Panc1 (cell line): ENCODE measurements at regions not wholly inside any gene's neighbourhood (a gene's known extent, or its start where the extent isn't known, plus 50 kb on each side); places are given as distances from the start of the nearest gene placed in this dataset.

Experiments
- ATAC-seq: fragments of 200-7000 bp; cut with Tn5 transposase; 2 replicates; pipeline ENCODE4 v1.9.1; 2020; ENCODE audit warnings: mild to moderate bottlenecking, moderate library complexity
- BruUV-seq: library from RNA; stranded (reverse); fragments of 400-500 nt; replicated peaks from 2 replicates; lab custom pipeline; 2021; lab: Mats Ljungman, UMichigan
- CTCF ChIA-PET: fragments of 300-600 bp; sonication (Branson Sonifier 250); formaldehyde crosslinking; loops from one replicate; lab custom pipeline; 2022; ENCODE audit warnings: antibody characterized with exemption; lab: Charles Lee
- POLR2A ChIA-PET: fragments of 300-600 bp; sonication (Branson Sonifier 250); formaldehyde crosslinking; loops from one replicate; lab custom pipeline; 2022; ENCODE audit warnings: antibody characterized with exemption; lab: Charles Lee
- DNase-seq: peaks from one replicate; pipeline ENCODE4 v3.0.0-alpha.2; 2010; ENCODE audit warnings: low read depth, low spot score
- H3K27ac ChIP-seq: 2 replicates; pipeline ENCODE4 v1.5.1; 2011; ENCODE audit warnings: mild to moderate bottlenecking, low read length, inconsistent platforms
- H3K27me3 ChIP-seq: fragments of 200-500 bp; sonication (Bioruptor generic); 2 replicates; pipeline ENCODE4 v1.6.0; 2014; ENCODE audit warnings: low read length, inconsistent platforms; ENCODE audit not compliant: control insufficient read depth, insufficient read depth
- H3K36me3 ChIP-seq: fragments of 200-500 bp; sonication (Bioruptor generic); 2 replicates; pipeline ENCODE4 v1.5.1; 2014; ENCODE audit warnings: inconsistent platforms, mild to moderate bottlenecking, low read length, moderate library complexity; ENCODE audit not compliant: control insufficient read depth, insufficient read depth
- H3K4me1 ChIP-seq: 2 replicates; pipeline ENCODE4 v1.5.1; 2011; ENCODE audit warnings: inconsistent platforms, mild to moderate bottlenecking, low read length, moderate library complexity; ENCODE audit not compliant: control insufficient read depth, insufficient read depth
- H3K4me3 ChIP-seq, 2 experiments: 2 replicates each; pipeline ENCODE4 v1.5.1; 2011 to 2012; ENCODE audit warnings: low read depth in 2 of 2, low read length in 2 of 2, mild to moderate bottlenecking in 2 of 2, inconsistent platforms in 1 of 2, moderate library complexity in 1 of 2
- H3K9me3 ChIP-seq: fragments of 200-500 bp; sonication (Bioruptor generic); 2 replicates; pipeline ENCODE4 v1.5.1; 2014; ENCODE audit warnings: low read depth, mild to moderate bottlenecking, inconsistent platforms, low read length, moderate library complexity; ENCODE audit not compliant: control insufficient read depth, insufficient read depth
- POLR2AphosphoS5 ChIP-seq: IDR thresholded peaks from 2 replicates; pipeline ENCODE4 v1.6.1; 2012; ENCODE audit warnings: mild to moderate bottlenecking, low read depth, low read length, moderate library complexity
- SIN3A ChIP-seq: IDR thresholded peaks from 2 replicates; pipeline ENCODE4 v1.6.1; 2012; ENCODE audit warnings: low read depth, mild to moderate bottlenecking, low read length, moderate library complexity, borderline replicate concordance; ENCODE audit not compliant: insufficient read depth
- TCF7L2 ChIP-seq: IDR thresholded peaks from 2 replicates; pipeline ENCODE4 v1.6.1; 2011; ENCODE audit warnings: mild to moderate bottlenecking, low read depth, low read length, inconsistent platforms
- in situ Hi-C: cut with HindIII; loops from 2 replicates; pipeline ENCODE4 v1.10.0; 2016; ENCODE audit warnings: low sequenced_read_pairs, low pct_unique_long_range_greater_than_20kb
- intact Hi-C: fragments of 100-400 bp; cut with micrococcal nuclease; formaldehyde crosslinking; loops from one replicate; pipeline ENCODE4 v1.10.0; 2022; ENCODE audit not compliant: unreplicated experiment
- TF ChIP-seq, protein P1 (sequence below): fragments of 450-650 bp; IDR thresholded peaks from 2 replicates; pipeline ENCODE4 v1.5.1; 2017; ENCODE audit warnings: mild to moderate bottlenecking
- TF ChIP-seq, protein P2 (sequence below), 2 experiments: IDR thresholded peaks; 2 replicates each; pipeline ENCODE4 v1.6.1; 2011 to 2012; ENCODE audit warnings: low read depth in 2 of 2, control low read depth in 1 of 2, low read length in 1 of 2, mild to moderate bottlenecking in 1 of 2, moderate library complexity in 1 of 2; ENCODE audit not compliant: insufficient read depth in 1 of 2

DNA sequence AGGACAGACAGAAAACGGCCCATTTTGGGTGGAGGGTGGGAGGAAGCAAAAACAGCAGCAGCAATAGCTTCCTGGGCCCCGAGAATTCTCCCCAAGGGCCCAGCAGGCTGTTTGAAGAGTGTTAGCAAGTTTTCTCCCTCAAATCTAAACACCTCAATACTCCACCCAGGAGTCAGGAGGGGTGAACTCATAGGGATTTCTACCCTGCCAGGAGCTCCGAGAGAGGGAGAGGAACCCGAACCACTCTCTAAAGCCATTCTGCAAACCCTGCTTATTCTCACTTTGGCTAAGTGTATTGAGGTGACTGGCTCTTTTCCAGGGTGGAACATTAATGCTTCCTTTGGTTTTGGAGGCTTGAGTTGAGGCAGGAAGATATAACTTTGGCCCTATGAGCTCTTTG lies 55.6 kb upstream of the PPM1J start:
- TF ChIP-seq POLR2AphosphoS5: no peak
- TF ChIP-seq TCF7L2: no peak
- DNase-seq (no peak), ATAC-seq (peak; percentile 56; the same call in 1 of the 2 replicates)
- POLR2A ChIA-PET: no interaction called here
- intact Hi-C loops (no loop called here), in situ Hi-C loops (no loop called here)
- BruUV-seq: no TSS peak
- Histone ChIP-seq H3K4me3 (no peak overlapping the region), H3K4me1 (no peaks in the 10 kb centered on the region), H3K27me3 (peaks cover 3% of the 10 kb centered on the region; the same call in 1 of the 2 replicates), H3K27ac (no peak overlapping the region), H3K9me3 (no peaks in the 10 kb centered on the region), H3K36me3 (no peaks in the 10 kb centered on the region)
- CTCF ChIA-PET: interaction anchor here (0.6 kb wide), 1 partner anchor 267 kb away, joined by 3 read pairs; no protein-coding TSS in a partner anchor

DNA sequence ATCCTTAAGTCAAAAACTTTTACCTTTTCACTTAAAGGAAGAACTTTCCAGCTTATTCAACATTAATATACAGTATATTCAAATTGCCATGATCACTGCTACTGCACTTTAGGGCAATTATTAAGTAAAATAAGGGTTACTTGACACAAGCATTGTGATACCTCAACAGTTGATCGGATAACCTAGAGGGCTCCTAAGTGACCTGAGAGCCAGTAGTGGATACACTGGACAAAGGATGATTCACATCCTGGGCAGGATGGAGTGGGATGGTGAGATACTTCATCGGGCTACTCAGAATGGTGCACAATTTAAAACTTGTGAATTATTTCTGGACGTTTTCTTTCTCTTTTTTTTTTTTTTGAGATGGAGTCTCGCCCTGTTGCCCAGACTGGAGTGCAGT lies 54.5 kb upstream of the PPM1J start:
- DNase-seq (no peak), ATAC-seq (no peak)
- no peaks in the 10 kb centered on the region for H3K36me3 ChIP-seq
- intact Hi-C loops (no loop called here), in situ Hi-C loops (no loop called here)
- no peaks in the 10 kb centered on the region for H3K9me3 ChIP-seq
- CTCF ChIA-PET: no interaction called here
- no peak overlapping the region for H3K27ac ChIP-seq
- BruUV-seq: no TSS peak
- no peak overlapping the region for H3K4me3 ChIP-seq
- H3K4me1 ChIP-seq: no peaks in the 10 kb centered on the region
- H3K27me3 ChIP-seq: peaks cover 3% of the 10 kb centered on the region; the same call in 1 of the 2 replicates
- POLR2A ChIA-PET: no interaction called here
- TF ChIP-seq TCF7L2 (no peak), POLR2AphosphoS5 (no peak)

DNA sequence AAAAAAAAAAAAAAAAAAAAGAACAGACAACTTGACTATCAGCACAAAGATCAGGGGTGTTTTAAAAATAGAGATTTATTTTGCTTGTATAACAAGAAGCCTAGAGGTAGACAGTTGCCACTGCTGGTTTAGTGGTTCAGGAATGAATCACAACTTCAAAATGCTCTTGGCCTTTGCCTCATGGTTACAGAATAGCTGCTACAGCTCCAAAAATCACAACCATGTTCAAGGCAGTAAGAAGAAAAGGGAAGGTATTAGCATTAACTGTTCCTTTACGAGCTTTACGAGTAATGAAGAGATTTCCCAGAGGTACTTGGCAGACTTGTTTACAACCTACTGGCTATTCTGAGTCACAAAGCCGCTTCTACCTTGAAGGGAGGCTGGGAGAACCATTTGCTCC lies 52.5 kb upstream of the PPM1J start:
- Histone ChIP-seq H3K9me3 (no peaks in the 10 kb centered on the region), H3K4me1 (no peaks in the 10 kb centered on the region), H3K4me3 (no peak overlapping the region), H3K36me3 (no peaks in the 10 kb centered on the region), H3K27ac (no peak overlapping the region), H3K27me3 (peaks cover 3% of the 10 kb centered on the region; the same call in 1 of the 2 replicates)
- POLR2A ChIA-PET: no interaction called here
- no TSS peak for BruUV-seq
- intact Hi-C loops (no loop called here), in situ Hi-C loops (no loop called here)
- ATAC-seq (no peak), DNase-seq (no peak)
- CTCF ChIA-PET: interaction anchor here (1.0 kb wide), 1 partner anchor 49 kb away, joined by 4 read pairs; no protein-coding TSS in a partner anchor
- TF ChIP-seq TCF7L2 (no peak), SIN3A (no peak), POLR2AphosphoS5 (no peak)
- TF ChIP-seq, protein P1, sequence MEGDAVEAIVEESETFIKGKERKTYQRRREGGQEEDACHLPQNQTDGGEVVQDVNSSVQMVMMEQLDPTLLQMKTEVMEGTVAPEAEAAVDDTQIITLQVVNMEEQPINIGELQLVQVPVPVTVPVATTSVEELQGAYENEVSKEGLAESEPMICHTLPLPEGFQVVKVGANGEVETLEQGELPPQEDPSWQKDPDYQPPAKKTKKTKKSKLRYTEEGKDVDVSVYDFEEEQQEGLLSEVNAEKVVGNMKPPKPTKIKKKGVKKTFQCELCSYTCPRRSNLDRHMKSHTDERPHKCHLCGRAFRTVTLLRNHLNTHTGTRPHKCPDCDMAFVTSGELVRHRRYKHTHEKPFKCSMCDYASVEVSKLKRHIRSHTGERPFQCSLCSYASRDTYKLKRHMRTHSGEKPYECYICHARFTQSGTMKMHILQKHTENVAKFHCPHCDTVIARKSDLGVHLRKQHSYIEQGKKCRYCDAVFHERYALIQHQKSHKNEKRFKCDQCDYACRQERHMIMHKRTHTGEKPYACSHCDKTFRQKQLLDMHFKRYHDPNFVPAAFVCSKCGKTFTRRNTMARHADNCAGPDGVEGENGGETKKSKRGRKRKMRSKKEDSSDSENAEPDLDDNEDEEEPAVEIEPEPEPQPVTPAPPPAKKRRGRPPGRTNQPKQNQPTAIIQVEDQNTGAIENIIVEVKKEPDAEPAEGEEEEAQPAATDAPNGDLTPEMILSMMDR: no peak
- TF ChIP-seq, protein P2, sequence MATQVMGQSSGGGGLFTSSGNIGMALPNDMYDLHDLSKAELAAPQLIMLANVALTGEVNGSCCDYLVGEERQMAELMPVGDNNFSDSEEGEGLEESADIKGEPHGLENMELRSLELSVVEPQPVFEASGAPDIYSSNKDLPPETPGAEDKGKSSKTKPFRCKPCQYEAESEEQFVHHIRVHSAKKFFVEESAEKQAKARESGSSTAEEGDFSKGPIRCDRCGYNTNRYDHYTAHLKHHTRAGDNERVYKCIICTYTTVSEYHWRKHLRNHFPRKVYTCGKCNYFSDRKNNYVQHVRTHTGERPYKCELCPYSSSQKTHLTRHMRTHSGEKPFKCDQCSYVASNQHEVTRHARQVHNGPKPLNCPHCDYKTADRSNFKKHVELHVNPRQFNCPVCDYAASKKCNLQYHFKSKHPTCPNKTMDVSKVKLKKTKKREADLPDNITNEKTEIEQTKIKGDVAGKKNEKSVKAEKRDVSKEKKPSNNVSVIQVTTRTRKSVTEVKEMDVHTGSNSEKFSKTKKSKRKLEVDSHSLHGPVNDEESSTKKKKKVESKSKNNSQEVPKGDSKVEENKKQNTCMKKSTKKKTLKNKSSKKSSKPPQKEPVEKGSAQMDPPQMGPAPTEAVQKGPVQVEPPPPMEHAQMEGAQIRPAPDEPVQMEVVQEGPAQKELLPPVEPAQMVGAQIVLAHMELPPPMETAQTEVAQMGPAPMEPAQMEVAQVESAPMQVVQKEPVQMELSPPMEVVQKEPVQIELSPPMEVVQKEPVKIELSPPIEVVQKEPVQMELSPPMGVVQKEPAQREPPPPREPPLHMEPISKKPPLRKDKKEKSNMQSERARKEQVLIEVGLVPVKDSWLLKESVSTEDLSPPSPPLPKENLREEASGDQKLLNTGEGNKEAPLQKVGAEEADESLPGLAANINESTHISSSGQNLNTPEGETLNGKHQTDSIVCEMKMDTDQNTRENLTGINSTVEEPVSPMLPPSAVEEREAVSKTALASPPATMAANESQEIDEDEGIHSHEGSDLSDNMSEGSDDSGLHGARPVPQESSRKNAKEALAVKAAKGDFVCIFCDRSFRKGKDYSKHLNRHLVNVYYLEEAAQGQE (IDR thresholded peaks at IDR 0.05; ENCODE audit: insufficient read depth in 1 of 2, low read depth in 2 of 2, low read length in 1 of 2): no peak
